HG03439 (cell line): ENCODE measurements at regions not wholly inside any gene's neighbourhood (a gene's known extent, or its start where the extent isn't known, plus 50 kb on each side); places are given as distances from the start of the nearest gene placed in this dataset.
"Not testable (repeated sequence)": the region's sequence is repeated elsewhere in the genome, so short reads cannot be mapped to it uniquely, and the experiment has no call there.

Source experiments
- ATAC-seq: cut with Tn5 transposase; IDR thresholded peaks from one replicate; pipeline ENCODE4 v1.9.1; 2021; ENCODE audit warnings: mild to moderate bottlenecking, moderate library complexity; ENCODE audit not compliant: unreplicated experiment

- no peak for ATAC-seq
These were observed 95.0 kb downstream of the SNX5 start for GRCh38 chr20:17873410-17874270.

DNA sequence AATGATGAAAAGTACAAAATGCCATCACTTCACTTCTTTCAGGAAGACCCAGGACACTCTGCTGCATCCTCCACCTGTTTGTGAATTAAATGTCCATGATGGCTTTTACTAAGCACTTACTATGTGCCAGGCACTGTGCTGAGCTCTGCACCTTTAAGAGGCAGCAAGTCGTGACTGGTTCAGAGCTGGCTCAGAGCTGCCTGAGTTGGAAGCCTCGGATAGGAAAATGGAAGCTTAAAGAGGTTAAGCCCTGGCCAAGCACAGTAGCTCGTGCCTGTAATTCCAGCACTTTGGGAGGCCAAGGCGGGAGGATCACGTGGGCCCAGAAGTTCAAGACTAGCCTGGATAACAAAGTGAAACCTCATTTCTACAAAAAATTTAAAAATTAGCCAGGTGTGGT is 95.6 kb downstream of the SNX5 start:
- no peak for ATAC-seq

GRCh38 chr20:17872434-17872833 is 96.2 kb downstream of the SNX5 start:
- no peak for ATAC-seq

GRCh38 chr20:17871886-17872285 is 96.7 kb downstream of the SNX5 start:
- no peak for ATAC-seq

DNA sequence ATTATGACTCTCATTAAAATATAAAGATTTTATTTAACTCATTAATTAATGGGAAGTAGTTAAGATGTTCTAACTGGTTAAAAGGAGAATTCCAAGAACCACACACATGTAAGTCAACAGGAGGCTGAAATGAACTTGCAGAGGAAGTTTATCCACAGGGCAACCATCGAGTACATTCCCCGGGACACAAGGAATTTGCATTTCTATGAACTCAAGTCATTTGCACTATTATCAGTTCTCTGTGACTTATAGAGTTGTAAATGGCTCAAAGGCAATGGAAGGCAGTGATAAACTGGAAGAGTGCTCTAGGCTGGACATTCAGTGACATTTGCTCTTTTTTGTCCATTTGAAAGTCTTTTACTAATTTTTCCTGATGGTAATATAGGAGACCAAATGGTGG is 97.4 kb downstream of the SNX5 start:
- no peak for ATAC-seq

DNA sequence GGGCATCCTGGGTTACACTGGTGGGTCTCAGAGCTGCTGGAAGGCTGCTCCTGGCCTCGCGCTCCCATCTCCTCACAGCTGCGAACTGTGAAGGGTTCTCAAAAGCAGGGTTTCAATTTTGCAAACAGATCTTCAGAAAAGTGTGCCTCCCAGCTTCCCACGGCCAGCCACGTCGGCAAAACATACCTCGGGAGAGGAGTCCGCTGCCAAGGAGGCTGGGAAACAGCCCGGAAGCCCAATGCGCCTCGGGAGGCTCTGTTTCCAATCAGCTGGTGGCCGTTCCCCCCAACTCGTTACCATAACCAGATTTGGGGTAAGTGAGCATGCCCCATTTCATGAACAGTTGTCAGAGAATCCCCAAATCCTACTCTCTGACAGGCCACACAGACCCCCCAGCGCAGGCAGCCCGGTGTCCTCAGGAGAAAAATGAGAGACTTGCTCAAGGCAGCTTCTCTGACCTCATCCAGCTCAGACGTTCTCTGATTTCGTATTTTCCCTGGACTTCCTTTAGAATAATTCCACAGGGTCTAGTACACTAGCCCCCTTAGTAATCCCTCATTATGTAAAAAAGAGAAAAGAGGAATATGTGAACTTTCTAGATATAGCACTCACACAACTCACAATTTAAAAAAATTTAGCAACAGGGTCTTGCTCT is 98.4 kb downstream of the SNX5 start:
- ATAC-seq: no peak

DNA sequence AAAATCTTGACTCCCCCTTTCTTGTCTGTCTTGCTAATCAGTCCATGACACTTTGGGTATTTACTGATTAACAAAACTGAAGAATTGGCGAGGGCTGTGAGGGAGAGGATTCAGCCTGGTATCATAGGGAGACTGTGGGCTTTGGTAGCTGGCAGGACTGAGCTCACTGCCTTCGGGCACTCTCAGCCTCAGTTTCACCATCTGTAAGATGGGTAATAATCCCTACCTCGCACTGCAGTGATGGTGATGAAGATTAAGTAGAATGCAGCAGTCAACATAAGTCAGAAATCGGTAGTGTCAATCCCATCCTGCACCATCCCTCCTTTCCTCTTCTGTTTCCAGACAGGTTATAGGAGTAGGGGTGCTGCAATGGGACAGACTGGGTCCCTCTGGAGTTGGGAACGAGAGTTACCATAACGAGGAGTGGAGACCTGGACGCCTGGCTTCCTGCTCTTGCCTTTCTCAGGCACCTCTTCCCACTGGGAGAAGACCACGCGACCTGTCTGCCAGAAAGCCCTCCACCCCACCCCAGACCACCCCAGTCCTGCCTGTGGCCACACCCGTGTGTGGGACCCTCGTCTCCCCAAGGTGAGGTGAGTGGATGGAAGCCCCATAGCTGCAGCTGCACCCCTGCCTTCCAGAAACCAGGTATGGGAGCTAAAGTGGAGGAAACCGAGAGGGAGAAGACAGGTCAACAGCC is 99.1 kb downstream of the SNX5 start:
- ATAC-seq: no peak

GRCh38 chr20:17868700-17869231 is 99.8 kb downstream of the SNX5 start:
- no peak for ATAC-seq

DNA sequence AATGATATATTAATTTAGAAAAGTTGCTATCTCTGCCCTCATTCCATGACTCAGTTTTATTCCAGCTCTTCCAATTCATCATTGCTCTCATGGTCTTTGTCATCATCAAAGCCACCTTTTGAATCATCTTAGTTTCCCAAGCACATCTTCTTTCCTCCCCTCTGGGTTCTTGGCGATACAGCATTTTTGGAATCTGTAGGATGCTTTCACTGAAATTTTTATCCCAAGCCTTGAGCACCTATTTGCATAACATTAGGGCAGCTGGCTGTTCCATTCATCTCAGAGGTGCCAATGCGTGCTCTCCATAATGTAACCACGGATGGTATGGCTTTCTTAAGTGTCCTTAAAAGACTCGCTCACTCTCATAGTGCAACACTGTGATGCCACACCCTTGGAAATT is 100.4 kb downstream of the SNX5 start:
- no peak for ATAC-seq

DNA sequence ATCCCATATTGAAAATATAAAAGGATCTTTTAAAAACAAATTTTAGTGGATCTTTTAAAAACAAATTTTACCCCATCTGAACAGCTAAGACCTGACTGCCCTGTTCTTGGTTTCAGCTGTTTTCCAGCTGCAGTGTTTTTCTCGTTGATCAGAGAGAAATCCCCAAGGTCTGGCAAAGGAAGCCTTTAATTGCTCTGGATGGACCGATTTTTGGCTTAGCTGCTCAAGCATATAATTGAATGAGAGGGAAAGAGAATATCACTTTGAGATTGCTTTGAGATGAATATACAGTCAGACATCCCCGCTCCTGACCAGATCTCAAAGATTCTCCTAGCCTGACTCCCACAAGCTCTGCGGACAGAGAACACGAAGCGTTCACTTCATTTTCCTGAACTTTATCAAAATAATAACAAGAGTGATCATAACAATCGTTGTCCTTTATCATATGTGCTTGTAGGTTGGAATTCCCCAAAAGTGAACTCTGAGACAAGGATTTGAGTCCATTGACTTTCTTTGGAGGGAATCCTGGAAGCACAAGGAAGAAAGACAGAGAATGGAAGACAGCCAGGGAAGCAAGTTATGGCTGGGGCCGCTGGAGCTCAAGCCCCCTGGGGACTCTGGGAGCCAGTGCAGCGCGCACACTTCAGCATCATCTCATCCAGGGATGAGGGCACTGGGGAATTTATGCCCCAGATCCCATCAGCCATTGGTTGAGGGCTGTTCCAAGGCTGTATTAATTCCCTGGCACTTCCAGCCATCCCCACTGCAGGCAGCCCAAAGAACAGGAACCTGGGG is 101.3 kb downstream of the SNX5 start:
- no peak for ATAC-seq

GRCh38 chr20:17866234-17867001 is 102.2 kb downstream of the SNX5 start:
- ATAC-seq: no peak

- no peak for ATAC-seq
These were observed 104.9 kb downstream of the SNX5 start for GRCh38 chr20:17863577-17864292.

DNA sequence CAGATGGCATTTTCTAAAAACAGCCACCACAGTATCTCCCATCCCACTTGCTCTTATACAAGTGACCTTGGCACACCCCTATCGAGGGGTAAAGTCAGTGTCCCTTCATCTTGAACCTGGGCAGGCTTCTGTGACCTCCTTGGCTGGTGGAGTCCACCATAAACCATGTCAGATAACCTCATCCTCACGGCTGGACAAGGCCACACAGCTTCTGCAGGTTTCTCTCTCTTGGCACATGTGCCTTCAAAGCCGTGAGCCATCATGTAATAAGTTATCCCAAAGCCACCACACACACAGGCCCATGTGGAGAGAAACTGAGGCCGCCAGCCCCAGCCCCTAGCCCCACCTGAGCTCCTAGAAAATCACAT is 105.4 kb downstream of the SNX5 start:
- ATAC-seq: no peak

GRCh38 chr20:17862171-17862570 is 106.4 kb downstream of the SNX5 start:
- no peak for ATAC-seq

DNA sequence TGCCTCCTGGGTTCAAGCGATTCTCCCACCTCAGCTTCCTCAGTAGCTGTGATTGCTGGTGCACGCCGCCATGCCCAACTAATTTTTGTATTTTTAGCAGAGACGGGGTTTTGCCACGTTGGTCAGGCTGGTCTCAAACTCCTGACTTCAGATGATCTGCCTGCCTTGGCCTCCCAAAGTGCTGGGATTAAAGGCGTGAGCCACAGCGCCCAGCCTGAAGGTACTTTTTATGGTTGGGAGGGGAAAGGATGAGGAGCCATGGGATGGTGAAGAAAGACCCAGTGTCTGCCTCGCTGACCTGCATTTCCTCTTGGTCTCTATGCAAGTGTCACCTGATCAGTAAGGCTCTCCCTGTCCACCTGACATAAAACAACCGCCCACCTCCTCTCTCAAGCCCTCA is 107.0 kb downstream of the SNX5 start:
- not testable (repeated sequence) for ATAC-seq

DNA sequence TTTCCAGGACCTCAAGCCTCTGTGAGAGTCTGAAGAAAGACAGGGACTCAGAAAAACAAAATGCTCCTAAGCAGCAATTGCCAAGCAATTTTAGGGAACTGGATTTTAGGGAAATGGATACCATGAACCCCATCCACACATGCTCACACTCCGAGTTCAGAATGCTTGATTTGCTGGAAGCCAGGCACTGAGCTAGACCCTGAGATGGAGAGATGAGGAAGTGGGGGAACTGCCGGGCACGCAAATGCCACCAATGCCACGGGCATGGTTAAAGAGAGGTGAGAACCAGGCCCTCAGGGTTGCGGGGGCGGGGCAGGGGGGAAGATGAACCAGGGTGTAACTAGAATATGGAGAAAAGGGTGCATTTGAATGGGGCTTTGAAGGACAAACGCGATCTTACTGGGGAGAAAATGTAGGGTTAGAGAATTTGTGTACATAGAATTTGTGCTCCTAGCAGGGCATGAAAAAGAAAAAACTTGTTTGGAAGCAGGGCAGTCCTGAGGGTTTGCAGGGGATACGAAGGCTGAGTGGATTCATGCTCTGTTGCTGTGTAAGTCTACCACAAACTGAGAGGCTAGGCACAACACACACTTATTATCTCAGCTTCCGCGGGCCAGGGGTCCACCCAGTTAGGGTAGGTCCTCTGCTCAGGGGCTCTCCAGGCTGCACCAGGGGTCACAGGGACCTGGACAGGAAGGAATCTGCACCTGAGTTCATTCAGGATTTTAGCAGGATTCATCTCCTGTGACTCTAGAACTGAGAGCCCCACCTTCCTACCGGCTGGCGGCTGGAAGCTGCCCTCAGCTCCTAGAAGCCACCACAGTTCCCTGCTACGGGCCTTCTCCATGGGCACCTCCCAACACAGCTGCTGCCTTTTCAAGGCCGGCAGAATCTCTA is 108.0 kb downstream of the SNX5 start:
- no peak for ATAC-seq

DNA sequence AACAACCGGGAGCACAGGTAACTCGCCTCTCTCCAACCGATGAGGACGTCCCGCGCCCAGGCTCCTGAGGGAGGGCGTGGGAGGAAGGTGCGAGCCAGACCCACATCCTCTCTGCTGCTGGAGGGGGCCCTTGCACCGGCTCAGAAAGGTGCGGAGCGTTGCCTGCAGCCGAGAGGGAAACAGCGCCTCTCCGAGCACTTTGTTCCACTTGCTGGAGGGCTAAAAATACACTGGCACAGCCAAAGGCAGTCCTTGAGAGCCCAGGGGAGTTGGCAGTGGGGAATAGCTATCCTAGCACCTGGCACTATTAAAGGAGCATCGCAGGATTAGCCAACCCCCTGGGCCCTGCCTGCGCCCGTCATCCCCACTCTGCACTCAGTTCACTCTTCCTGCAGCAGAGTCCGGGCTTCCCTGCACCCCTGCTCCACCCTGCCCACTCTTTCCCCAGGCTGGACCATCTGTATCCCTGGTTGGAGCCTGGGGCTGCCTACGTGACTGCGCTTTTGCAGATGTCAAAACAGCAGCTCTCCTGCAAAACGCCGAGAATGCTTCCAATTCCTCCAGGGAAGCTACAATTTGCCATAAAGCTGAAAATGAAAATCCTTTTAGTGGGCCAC is 108.9 kb downstream of the SNX5 start:
- ATAC-seq: no peak

GRCh38 chr20:17859002-17859615 is 109.5 kb downstream of the SNX5 start:
- ATAC-seq: peak; percentile 41
